ENCODE measurements at regions not wholly inside any gene's neighbourhood (a gene's known extent, or its start where the extent isn't known, plus 50 kb on each side); places are given as distances from the start of the nearest gene placed in this dataset.
"Not testable (repeated sequence)": the region's sequence is repeated elsewhere in the genome, so short reads cannot be mapped to it uniquely, and the experiment has no call there.

GRCh38 chr7:68813551-68814080 lies 784.7 kb upstream of the AUTS2 start:
- no peak for DNase-seq

GRCh38 chr7:68816491-68816890 lies 781.8 kb upstream of the AUTS2 start:
- no peak for DNase-seq

- DNase-seq = no peak
Measured at GRCh38 chr7:68820321-68820720, 778.0 kb upstream of the AUTS2 start.

GRCh38 chr7:68821846-68822245 lies 776.4 kb upstream of the AUTS2 start:
- DNase-seq = no peak

GRCh38 chr7:68823996-68824780 lies 774.1 kb upstream of the AUTS2 start:
- DNase-seq = no peak

- DNase-seq = no peak
Measured at GRCh38 chr7:68828575-68828974, 769.7 kb upstream of the AUTS2 start.

- no peak for DNase-seq
Measured at GRCh38 chr7:68833422-68833821, 764.9 kb upstream of the AUTS2 start.

GRCh38 chr7:68839014-68839413 lies 759.3 kb upstream of the AUTS2 start:
- no peak for DNase-seq

GRCh38 chr7:68840991-68841390 lies 757.3 kb upstream of the AUTS2 start:
- no peak for DNase-seq

GRCh38 chr7:68843985-68844384 lies 754.3 kb upstream of the AUTS2 start:
- not testable (repeated sequence) for DNase-seq

GRCh38 chr7:68846811-68847325 lies 751.4 kb upstream of the AUTS2 start:
- no peak for DNase-seq

- no peak for DNase-seq
Measured at GRCh38 chr7:68853254-68853653, 745.0 kb upstream of the AUTS2 start.

GRCh38 chr7:68857571-68857970 lies 740.7 kb upstream of the AUTS2 start:
- no peak for DNase-seq

GRCh38 chr7:68858497-68858896 lies 739.8 kb upstream of the AUTS2 start:
- DNase-seq = no peak

GRCh38 chr7:68861171-68861570 lies 737.1 kb upstream of the AUTS2 start:
- no peak for DNase-seq

GRCh38 chr7:68862261-68862660 lies 736.0 kb upstream of the AUTS2 start:
- DNase-seq = no peak

GRCh38 chr7:68862736-68863135 lies 735.5 kb upstream of the AUTS2 start:
- no peak for DNase-seq

- no peak for DNase-seq
Measured at GRCh38 chr7:68865351-68866199, 732.7 kb upstream of the AUTS2 start.

- no peak for DNase-seq
Measured at GRCh38 chr7:68866200-68866570, 732.1 kb upstream of the AUTS2 start.

GRCh38 chr7:68866721-68867120 lies 731.6 kb upstream of the AUTS2 start:
- not testable (repeated sequence) for DNase-seq

GRCh38 chr7:68868978-68869377 lies 729.3 kb upstream of the AUTS2 start:
- no peak for DNase-seq

GRCh38 chr7:68873616-68874015 lies 724.7 kb upstream of the AUTS2 start:
- no peak for DNase-seq

GRCh38 chr7:68875857-68876256 lies 722.4 kb upstream of the AUTS2 start:
- no peak for DNase-seq

GRCh38 chr7:68887116-68887515 lies 711.2 kb upstream of the AUTS2 start:
- DNase-seq = not testable (repeated sequence)

Data from Kasumi-1 (cell line).